Prostate gland (tissue), 2 donors: ENCODE measurements at regions not wholly inside any gene's neighbourhood (a gene's known extent, or its start where the extent isn't known, plus 50 kb on each side); places are given as distances from the start of the nearest gene placed in this dataset.

ENCODE experiments used
- DNase-seq: peaks from one replicate; pipeline ENCODE4 v3.0.0-alpha.2; 2019; ENCODE audit warnings: low spot score
- H3K27ac ChIP-seq, 2 donors: fragments of 200-600 bp; sonication (generic); 2 replicates each; pipeline ENCODE4 v1.5.1; 2017 to 2019
- H3K27me3 ChIP-seq: fragments of 200-600 bp; sonication (generic); replicated peaks from 2 replicates; pipeline ENCODE4 v1.5.1; 2019; ENCODE audit not compliant: insufficient read depth
- H3K36me3 ChIP-seq, 2 donors: fragments of 200-600 bp; sonication (generic); 1 replicate in 1 of 2; 2 replicates in 1 of 2; pipeline versions ENCODE4 v1.5.1 to v1.8.1; 2017 to 2019
- H3K4me1 ChIP-seq: fragments of 200-600 bp; sonication (generic); replicated peaks from 2 replicates; pipeline ENCODE4 v1.5.1; 2019
- H3K4me3 ChIP-seq, 2 donors: fragments of 200-600 bp; sonication (generic); 2 replicates each; pipeline ENCODE4 v1.5.1; 2017 to 2019
- H3K9me3 ChIP-seq: fragments of 200-600 bp; sonication (generic); 2 replicates; pipeline ENCODE4 v1.5.1; 2017
- POLR2A ChIP-seq: fragments of 450-650 bp; IDR thresholded peaks from one replicate; pipeline ENCODE4 v1.6.1; 2016; ENCODE audit warnings: antibody characterized with exemption, mild to moderate bottlenecking
- POLR2AphosphoS5 ChIP-seq: sonication (generic); formaldehyde crosslinking; IDR thresholded peaks from one replicate; pipeline ENCODE4 v1.6.1; 2017; ENCODE audit warnings: antibody characterized with exemption
- WGBS: methylation state at CpG from one replicate; pipeline ENCODE4 v1.1.5; 2018; 5-methylcytosine and 5-hydroxymethylcytosine counted together
- intact Hi-C: fragments of 100-400 bp; cut with DNase I; formaldehyde crosslinking; loops from one replicate; pipeline ENCODE4 v1.14.2; 2022
- TF ChIP-seq, protein P1 (sequence below), 4 experiments: fragments of 200-600 bp in 2 of 4; fragments of 450-650 bp in 2 of 4; sonication (generic) in 2 of 4; IDR thresholded peaks; 1 replicate in 3 of 4; 2 replicates in 1 of 4; pipeline ENCODE4 v1.5.1; 2016 to 2019; ENCODE audit warnings: antibody characterized with exemption in 4 of 4, mild to moderate bottlenecking in 2 of 4, moderate library complexity in 2 of 4

DNA sequence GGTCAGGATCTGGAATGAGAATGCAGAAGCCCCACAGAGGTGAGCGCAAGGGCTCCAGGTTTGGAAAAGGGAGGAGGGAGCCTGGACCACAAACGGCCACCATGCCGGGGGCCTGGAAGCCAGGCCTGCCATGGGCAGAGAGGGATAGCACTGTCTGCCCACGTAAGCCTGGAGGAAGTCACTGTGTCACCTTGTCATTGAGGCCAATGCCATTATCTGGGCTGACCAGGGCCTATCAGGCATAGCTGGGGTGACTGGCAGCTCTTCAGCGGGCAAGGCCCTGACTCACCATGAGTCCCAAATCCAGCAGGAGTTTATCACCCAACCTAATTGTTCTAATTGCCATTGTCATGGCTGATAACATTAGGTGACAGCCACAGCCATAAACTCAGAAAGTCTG, 84.6 kb downstream of the MATN1 start:
- no peak for DNase-seq
- no peaks in the 10 kb centered on the region for H3K27me3 ChIP-seq
- no peak overlapping the region for H3K27ac ChIP-seq
- H3K36me3 ChIP-seq = no peaks in the 10 kb centered on the region
- H3K4me3 ChIP-seq = no peak overlapping the region
- H3K9me3 ChIP-seq = no peaks in the 10 kb centered on the region
- no peaks in the 10 kb centered on the region for H3K4me1 ChIP-seq
- TF ChIP-seq, protein P1, sequence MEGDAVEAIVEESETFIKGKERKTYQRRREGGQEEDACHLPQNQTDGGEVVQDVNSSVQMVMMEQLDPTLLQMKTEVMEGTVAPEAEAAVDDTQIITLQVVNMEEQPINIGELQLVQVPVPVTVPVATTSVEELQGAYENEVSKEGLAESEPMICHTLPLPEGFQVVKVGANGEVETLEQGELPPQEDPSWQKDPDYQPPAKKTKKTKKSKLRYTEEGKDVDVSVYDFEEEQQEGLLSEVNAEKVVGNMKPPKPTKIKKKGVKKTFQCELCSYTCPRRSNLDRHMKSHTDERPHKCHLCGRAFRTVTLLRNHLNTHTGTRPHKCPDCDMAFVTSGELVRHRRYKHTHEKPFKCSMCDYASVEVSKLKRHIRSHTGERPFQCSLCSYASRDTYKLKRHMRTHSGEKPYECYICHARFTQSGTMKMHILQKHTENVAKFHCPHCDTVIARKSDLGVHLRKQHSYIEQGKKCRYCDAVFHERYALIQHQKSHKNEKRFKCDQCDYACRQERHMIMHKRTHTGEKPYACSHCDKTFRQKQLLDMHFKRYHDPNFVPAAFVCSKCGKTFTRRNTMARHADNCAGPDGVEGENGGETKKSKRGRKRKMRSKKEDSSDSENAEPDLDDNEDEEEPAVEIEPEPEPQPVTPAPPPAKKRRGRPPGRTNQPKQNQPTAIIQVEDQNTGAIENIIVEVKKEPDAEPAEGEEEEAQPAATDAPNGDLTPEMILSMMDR (IDR thresholded peaks at IDR 0.05) = no peak
- no peak for TF ChIP-seq POLR2AphosphoS5
- TF ChIP-seq POLR2A = no peak
- intact Hi-C loops = no loop called here
- WGBS = 95% methylated on average over 5 of the region's 5 CpGs

DNA sequence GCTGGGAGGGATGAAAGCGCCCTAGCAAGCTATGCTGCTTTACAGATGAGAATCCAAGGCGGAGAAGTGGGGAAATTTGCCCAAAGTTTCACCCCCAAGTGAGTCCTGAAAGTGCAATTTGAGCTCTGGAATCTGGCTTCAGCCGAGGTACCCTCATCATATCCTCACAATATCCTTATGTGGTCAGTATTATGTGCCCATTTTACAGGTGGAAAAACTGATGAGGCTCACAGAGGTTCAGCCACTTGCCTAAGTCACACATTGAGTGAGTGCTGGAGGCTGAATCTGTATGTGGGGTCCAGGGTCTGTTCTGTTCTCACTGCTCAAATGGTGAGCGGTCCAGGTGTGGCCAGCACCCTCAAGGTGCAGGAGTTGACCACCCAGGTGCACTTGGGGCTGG, 85.3 kb downstream of the MATN1 start:
- no peak for DNase-seq
- Histone ChIP-seq H3K4me1 (no peaks in the 10 kb centered on the region), H3K36me3 (no peaks in the 10 kb centered on the region), H3K4me3 (no peak overlapping the region), H3K27ac (no peak overlapping the region), H3K9me3 (no peaks in the 10 kb centered on the region), H3K27me3 (no peaks in the 10 kb centered on the region)
- WGBS = 88% methylated on average over 4 of the region's 4 CpGs
- intact Hi-C loops = no loop called here
- TF ChIP-seq POLR2A (no peak), POLR2AphosphoS5 (no peak)
- TF ChIP-seq, protein P1 (IDR thresholded peaks at IDR 0.05) = no peak

DNA sequence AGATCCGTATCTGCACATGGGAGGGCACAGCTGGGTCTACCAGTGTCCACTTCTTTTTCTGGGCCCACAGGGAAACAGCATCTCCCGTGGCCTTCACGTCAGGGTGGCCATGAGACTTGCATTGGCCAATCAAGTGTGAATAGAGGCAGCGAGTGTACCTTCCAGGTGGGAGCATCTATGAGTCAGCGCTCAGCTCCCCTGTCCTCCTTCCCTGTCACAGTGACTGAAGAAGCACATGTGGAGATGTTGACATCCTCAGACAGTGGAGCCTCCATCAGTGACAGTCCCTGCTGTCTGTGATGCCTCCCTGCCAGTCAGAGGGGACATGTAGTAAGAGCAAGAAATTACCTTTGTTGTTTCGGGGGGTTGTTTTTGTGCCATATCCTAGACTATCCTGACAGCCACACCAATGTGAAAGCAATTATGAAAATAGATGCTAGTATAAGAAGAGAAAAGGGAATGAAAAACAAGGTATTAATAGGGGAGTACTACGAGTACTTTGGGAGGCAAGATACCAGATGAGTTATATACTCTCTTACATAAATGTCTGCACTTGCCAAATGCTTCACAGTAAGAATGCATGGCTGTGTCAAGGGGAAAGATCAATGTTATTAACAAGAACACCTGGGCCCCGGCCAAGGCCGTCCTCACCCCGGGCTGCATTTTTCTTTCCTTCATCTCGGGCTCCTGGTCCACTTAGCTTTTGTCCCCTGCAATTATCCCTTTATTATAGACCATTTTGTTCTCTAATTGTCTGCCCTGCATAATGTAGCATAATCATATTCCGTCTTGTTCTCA, 86.0 kb downstream of the MATN1 start:
- no peak overlapping the region for H3K27ac ChIP-seq
- H3K36me3 ChIP-seq = no peaks in the 10 kb centered on the region
- intact Hi-C loops = no loop called here
- H3K4me3 ChIP-seq = no peak overlapping the region
- TF ChIP-seq POLR2A = no peak
- TF ChIP-seq, protein P1 (IDR thresholded peaks at IDR 0.05) = no peak
- no peak for DNase-seq
- no peaks in the 10 kb centered on the region for H3K4me1 ChIP-seq
- 34% methylated on average over 12 of the region's 12 CpGs for WGBS
- H3K27me3 ChIP-seq = no peaks in the 10 kb centered on the region
- no peaks in the 10 kb centered on the region for H3K9me3 ChIP-seq

DNA sequence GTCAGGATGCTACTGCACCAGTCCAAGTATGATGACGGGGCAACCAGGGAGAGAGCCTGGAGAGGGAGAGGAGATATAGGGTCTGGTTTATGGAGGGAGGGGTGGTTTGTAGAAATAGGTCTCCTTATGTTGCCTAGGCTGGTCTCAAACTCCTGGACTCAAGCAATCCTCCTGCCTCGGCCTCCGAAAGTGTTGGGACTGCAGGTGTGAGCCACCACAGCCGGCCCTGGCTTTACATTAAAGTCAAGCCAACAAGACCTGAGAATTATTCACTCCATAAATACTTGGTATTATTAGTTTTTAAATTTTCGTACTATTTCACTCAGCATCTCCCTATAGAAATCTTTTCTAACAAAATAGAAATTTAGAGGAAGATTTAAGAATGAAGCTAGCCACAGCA, 86.8 kb downstream of the MATN1 start:
- Histone ChIP-seq H3K27me3 (no peaks in the 10 kb centered on the region), H3K4me1 (no peaks in the 10 kb centered on the region), H3K36me3 (no peaks in the 10 kb centered on the region), H3K9me3 (no peaks in the 10 kb centered on the region), H3K27ac (no peak overlapping the region), H3K4me3 (no peak overlapping the region)
- TF ChIP-seq, protein P1 (IDR thresholded peaks at IDR 0.05) = no peak
- no peak for TF ChIP-seq POLR2A
- no peak for TF ChIP-seq POLR2AphosphoS5
- 83% methylated on average over 5 of the region's 5 CpGs for WGBS
- DNase-seq = no peak
- intact Hi-C loops = no loop called here

DNA sequence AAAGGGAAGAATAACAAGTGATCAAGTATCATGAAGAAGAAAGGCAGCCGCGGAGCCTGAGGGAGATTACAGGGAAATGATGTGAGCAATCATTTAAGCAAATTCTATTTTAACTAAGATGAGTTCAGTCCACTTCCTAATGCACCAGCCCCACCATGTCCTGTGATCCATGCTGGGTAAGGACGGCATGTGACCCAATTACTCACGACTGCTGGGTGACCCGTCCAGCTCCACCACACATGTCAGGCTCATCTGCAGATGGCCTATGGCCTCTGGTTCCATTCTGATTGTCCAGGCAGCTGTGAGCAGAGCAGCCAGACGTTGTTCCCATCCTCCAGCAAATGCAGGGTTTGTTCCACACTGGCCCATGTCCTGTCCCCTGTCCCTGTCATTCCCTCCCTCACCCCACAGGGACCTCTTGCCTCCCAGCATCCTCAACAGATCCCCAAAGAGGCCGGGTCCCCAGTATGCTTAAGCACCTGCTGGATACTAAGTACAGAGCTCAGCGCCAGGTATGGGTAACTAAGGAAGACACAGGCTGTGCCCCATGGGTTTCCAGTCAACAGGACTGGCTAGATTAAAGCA, 87.9 kb downstream of the MATN1 start:
- intact Hi-C loops = no loop called here
- Histone ChIP-seq H3K27me3 (no peaks in the 10 kb centered on the region), H3K4me3 (no peak overlapping the region), H3K36me3 (no peaks in the 10 kb centered on the region), H3K9me3 (no peaks in the 10 kb centered on the region), H3K4me1 (no peaks in the 10 kb centered on the region), H3K27ac (no peak overlapping the region)
- DNase-seq = no peak
- TF ChIP-seq, protein P1 (IDR thresholded peaks at IDR 0.05) = no peak
- no peak for TF ChIP-seq POLR2AphosphoS5
- no peak for TF ChIP-seq POLR2A
- 61% methylated on average over 8 of the region's 8 CpGs for WGBS
